Trophoblast cell (in vitro differentiated cells and primary cell): ENCODE measurements at regions not wholly inside any gene's neighbourhood (a gene's known extent, or its start where the extent isn't known, plus 50 kb on each side); places are given as distances from the start of the nearest gene placed in this dataset.

Experiments used
- DNase-seq, 2 donors: peaks; one replicate each; pipeline ENCODE4 v3.0.0-alpha.2; 2016
- H2AFZ ChIP-seq: 2 replicates; pipeline ENCODE4 v1.6.1; 2013; ENCODE audit warnings: low read length, moderate library complexity, mild to moderate bottlenecking; ENCODE audit not compliant: insufficient read depth, poor library complexity
- H2AK5ac ChIP-seq: 2 replicates; pipeline ENCODE4 v1.6.1; 2013; ENCODE audit warnings: mild to moderate bottlenecking, low read length
- H2BK120ac ChIP-seq: 2 replicates; pipeline ENCODE4 v1.6.1; 2013; ENCODE audit warnings: low read length, mild to moderate bottlenecking, moderate library complexity; ENCODE audit not compliant: insufficient read depth, poor library complexity
- H2BK12ac ChIP-seq: 2 replicates; pipeline ENCODE4 v1.6.1; 2013; ENCODE audit warnings: mild to moderate bottlenecking, low read length, moderate library complexity
- H2BK5ac ChIP-seq: 2 replicates; pipeline ENCODE4 v1.6.1; 2013; ENCODE audit warnings: low read length, low read depth, moderate library complexity, mild to moderate bottlenecking; ENCODE audit not compliant: poor library complexity
- H3K14ac ChIP-seq: 2 replicates; pipeline ENCODE4 v1.6.1; 2013; ENCODE audit warnings: mild to moderate bottlenecking, low read length
- H3K18ac ChIP-seq: 2 replicates; pipeline ENCODE4 v1.6.1; 2013; ENCODE audit warnings: mild to moderate bottlenecking, low read length
- H3K23ac ChIP-seq: 2 replicates; pipeline ENCODE4 v1.6.1; 2013; ENCODE audit warnings: low read length
- H3K27ac ChIP-seq: 2 replicates; pipeline ENCODE4 v1.5.1; 2013; ENCODE audit warnings: low read depth, mild to moderate bottlenecking, inconsistent platforms, low read length, moderate library complexity
- H3K27me3 ChIP-seq: 2 replicates; pipeline ENCODE4 v1.6.1; 2013; ENCODE audit warnings: inconsistent platforms, mild to moderate bottlenecking, low read length, moderate library complexity; ENCODE audit not compliant: insufficient read depth
- H3K36me3 ChIP-seq, 2 experiments: 1 replicate in 1 of 2; 2 replicates in 1 of 2; pipeline ENCODE4 v1.6.1; 2013; ENCODE audit warnings: low read length in 2 of 2, mild to moderate bottlenecking in 2 of 2, moderate library complexity in 1 of 2; ENCODE audit not compliant: insufficient read depth in 2 of 2, control insufficient read depth in 1 of 2
- H3K4ac ChIP-seq: 2 replicates; pipeline ENCODE4 v1.6.1; 2013; ENCODE audit warnings: low read depth, mild to moderate bottlenecking, low read length, moderate library complexity
- H3K4me1 ChIP-seq, 2 experiments: 1 replicate in 1 of 2; 2 replicates in 1 of 2; pipeline ENCODE4 v1.6.1; 2013; ENCODE audit warnings: low read length in 2 of 2, mild to moderate bottlenecking in 2 of 2, moderate library complexity in 1 of 2; ENCODE audit not compliant: insufficient read depth in 2 of 2, control insufficient read depth in 1 of 2
- H3K4me2 ChIP-seq: 2 replicates; pipeline ENCODE4 v1.6.1; 2013; ENCODE audit warnings: inconsistent platforms, mild to moderate bottlenecking, low read length, moderate library complexity
- H3K4me3 ChIP-seq: 2 replicates; pipeline ENCODE4 v1.5.1; 2013; ENCODE audit warnings: mild to moderate bottlenecking, low read depth, low read length, inconsistent platforms
- H3K79me1 ChIP-seq: one replicate; pipeline ENCODE4 v1.6.1; 2013; ENCODE audit warnings: low read length
- H3K79me2 ChIP-seq: 2 replicates; pipeline ENCODE4 v1.6.1; 2013; ENCODE audit warnings: low read length, mild to moderate bottlenecking; ENCODE audit not compliant: control insufficient read depth, insufficient read depth, poor library complexity
- H3K9ac ChIP-seq: 2 replicates; pipeline ENCODE4 v1.6.1; 2013; ENCODE audit warnings: mild to moderate bottlenecking, low read length
- H3K9me3 ChIP-seq: 2 replicates; pipeline ENCODE4 v1.6.1; 2013; ENCODE audit warnings: low read depth, mild to moderate bottlenecking, control low read depth, inconsistent platforms, low read length; ENCODE audit not compliant: insufficient read depth
- H4K12ac ChIP-seq: 2 replicates; pipeline ENCODE4 v1.6.1; 2013; ENCODE audit warnings: low read depth, mild to moderate bottlenecking, low read length, moderate library complexity
- H4K8ac ChIP-seq: 2 replicates; pipeline ENCODE4 v1.6.1; 2013; ENCODE audit warnings: low read depth, mild to moderate bottlenecking, low read length, moderate library complexity
- H4K91ac ChIP-seq: one replicate; pipeline ENCODE4 v1.6.1; 2013; ENCODE audit warnings: low read depth, mild to moderate bottlenecking, low read length, moderate library complexity
- WGBS: extraction: QIAGEN DNeasy Blood & Tissue Kit; methylation state at CpG from one replicate; pipeline ENCODE4 v1.1.7; 2013; ENCODE audit warnings: missing lambda C conversion rate; ENCODE audit not compliant: insufficient read length, insufficient coverage; ENCODE audit errors: extremely low coverage; 5-methylcytosine and 5-hydroxymethylcytosine counted together

DNA sequence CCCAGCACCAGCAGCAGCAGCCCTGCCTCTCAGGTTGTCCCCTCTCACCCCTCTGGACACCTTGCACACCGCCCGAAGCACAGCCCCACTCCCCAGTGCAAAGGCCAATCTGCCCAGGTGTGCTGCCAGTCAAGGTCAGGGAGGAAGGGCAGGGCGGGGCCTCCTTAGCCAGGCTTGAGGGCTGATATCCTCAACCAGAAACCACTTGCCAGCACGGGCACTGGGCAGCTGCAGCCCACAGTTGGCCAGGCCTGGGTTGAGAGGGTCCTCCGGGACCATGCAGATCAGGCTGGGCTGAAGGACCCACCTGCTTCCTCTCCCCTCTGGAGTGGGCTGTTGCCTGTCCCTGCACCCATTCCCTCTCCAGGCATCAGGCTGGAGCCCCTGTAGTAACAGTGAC lies 588.3 kb downstream of the NPHP4 start:
- WGBS = no CpG with 5 or more reads among the region's 5 CpGs
- Histone ChIP-seq H2AFZ (no peak overlapping the region), H3K9me3 (peaks cover 7% of the 10 kb centered on the region), H3K79me1 (no peaks in the 10 kb centered on the region), H3K4me3 (no peak overlapping the region), H4K91ac (no peak overlapping the region), H3K9ac (no peak overlapping the region), H3K23ac (no peak overlapping the region), H3K14ac (no peak overlapping the region), H3K36me3 (no peaks in the 10 kb centered on the region), H2AK5ac (no peak overlapping the region), H2BK120ac (no peak overlapping the region), H2BK12ac (no peak overlapping the region), H4K8ac (no peak overlapping the region), H3K18ac (no peak overlapping the region), H3K79me2 (no peaks in the 10 kb centered on the region), H4K12ac (no peak overlapping the region), H3K27me3 (no peaks in the 10 kb centered on the region), H3K27ac (no peak overlapping the region), H3K4me2 (no peak overlapping the region), H2BK5ac (no peak overlapping the region), H3K4me1 (no peaks in the 10 kb centered on the region), H3K4ac (no peak overlapping the region)
- DNase-seq = no peak

DNA sequence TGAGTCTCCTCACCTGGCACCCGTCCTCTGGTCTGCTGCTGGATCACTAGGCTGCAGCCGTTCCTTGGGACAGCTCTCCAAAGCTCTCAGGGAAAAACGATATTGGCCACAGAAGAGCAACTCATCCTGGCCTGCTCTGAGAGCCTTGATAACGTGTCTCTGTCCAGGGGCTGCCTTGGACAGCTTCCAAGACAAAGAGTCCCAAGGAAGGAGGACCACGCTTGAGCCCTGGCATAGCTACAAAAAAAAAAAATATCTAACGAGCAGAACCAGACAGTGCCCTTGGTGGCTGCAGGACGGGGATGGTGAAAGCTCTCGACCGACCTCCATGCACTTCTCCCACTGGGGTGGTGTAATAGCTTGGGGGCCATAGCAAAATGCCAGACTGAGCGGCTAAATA lies 589.6 kb downstream of the NPHP4 start:
- no peak overlapping the region for H4K12ac ChIP-seq
- no peak overlapping the region for H4K8ac ChIP-seq
- H3K9me3 ChIP-seq = peaks cover 7% of the 10 kb centered on the region
- H3K27ac ChIP-seq = no peak overlapping the region
- no CpG with 5 or more reads among the region's 10 CpGs for WGBS
- no peak overlapping the region for H2AK5ac ChIP-seq
- H4K91ac ChIP-seq = no peak overlapping the region
- no peak for DNase-seq
- no peak overlapping the region for H3K9ac ChIP-seq
- H3K4me1 ChIP-seq = no peaks in the 10 kb centered on the region
- H3K4me3 ChIP-seq = no peak overlapping the region
- H3K79me1 ChIP-seq = no peaks in the 10 kb centered on the region
- no peak overlapping the region for H3K23ac ChIP-seq
- no peak overlapping the region for H3K14ac ChIP-seq
- no peak overlapping the region for H2BK12ac ChIP-seq
- H3K27me3 ChIP-seq = no peaks in the 10 kb centered on the region
- no peak overlapping the region for H2BK120ac ChIP-seq
- H3K36me3 ChIP-seq = no peaks in the 10 kb centered on the region
- no peak overlapping the region for H3K18ac ChIP-seq
- no peaks in the 10 kb centered on the region for H3K79me2 ChIP-seq
- H3K4ac ChIP-seq = no peak overlapping the region
- no peak overlapping the region for H3K4me2 ChIP-seq
- H2AFZ ChIP-seq = no peak overlapping the region
- no peak overlapping the region for H2BK5ac ChIP-seq

DNA sequence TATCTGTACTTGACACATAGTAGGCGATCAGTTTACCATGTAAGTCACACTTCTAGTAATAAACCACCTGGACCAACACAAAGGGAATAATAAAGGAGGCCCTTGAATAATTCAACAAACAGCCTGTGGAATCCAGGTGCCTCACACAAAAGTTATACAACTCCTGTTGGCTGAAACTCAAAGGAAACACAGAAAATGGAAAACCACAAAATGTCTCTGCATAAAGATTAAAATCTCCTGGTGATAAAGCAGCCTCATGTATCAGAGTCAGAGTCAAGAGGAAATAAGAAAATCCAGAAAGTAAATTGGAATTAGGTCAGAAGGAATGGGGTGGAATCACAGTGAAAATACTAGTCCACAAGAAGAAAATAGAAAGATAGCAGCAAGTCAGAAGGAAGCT lies 592.5 kb downstream of the NPHP4 start:
- no peak for DNase-seq
- H3K27ac ChIP-seq = no peak overlapping the region
- no peak overlapping the region for H3K4ac ChIP-seq
- H3K9ac ChIP-seq = no peak overlapping the region
- H3K36me3 ChIP-seq = no peaks in the 10 kb centered on the region
- no peaks in the 10 kb centered on the region for H3K27me3 ChIP-seq
- no peak overlapping the region for H4K91ac ChIP-seq
- H3K23ac ChIP-seq = no peak overlapping the region
- no peak overlapping the region for H3K4me3 ChIP-seq
- no peak overlapping the region for H2AFZ ChIP-seq
- no peak overlapping the region for H2BK12ac ChIP-seq
- H3K9me3 ChIP-seq = peaks cover 7% of the 10 kb centered on the region
- H2BK5ac ChIP-seq = no peak overlapping the region
- no peak overlapping the region for H3K18ac ChIP-seq
- no peak overlapping the region for H4K12ac ChIP-seq
- no peak overlapping the region for H2BK120ac ChIP-seq
- no peak overlapping the region for H4K8ac ChIP-seq
- H3K79me2 ChIP-seq = no peaks in the 10 kb centered on the region
- no peaks in the 10 kb centered on the region for H3K4me1 ChIP-seq
- WGBS = no CpG with 5 or more reads among the region's 1 CpG
- H3K4me2 ChIP-seq = no peak overlapping the region
- H2AK5ac ChIP-seq = no peak overlapping the region
- H3K79me1 ChIP-seq = no peaks in the 10 kb centered on the region
- no peak overlapping the region for H3K14ac ChIP-seq

DNA sequence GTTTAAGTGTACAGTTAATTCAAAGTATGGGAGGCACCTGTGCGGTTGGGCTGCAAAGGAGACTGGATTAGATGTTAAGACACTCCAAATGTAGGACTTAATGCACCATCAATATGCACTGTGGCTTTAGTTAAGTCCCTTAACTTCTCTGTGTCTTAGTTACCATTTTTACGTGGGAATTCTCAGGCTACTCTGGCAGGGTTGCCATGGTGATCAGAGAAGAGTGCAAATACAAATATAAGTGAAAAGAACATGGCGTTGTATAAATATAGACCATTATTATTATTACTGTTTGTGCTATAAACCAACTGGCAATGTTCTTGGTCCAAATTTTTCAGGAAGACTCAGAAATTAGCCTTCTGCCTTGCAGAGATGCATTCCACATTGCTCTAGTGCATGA lies 595.6 kb downstream of the NPHP4 start:
- Histone ChIP-seq H2BK120ac (no peak overlapping the region), H3K79me2 (no peaks in the 10 kb centered on the region), H3K14ac (no peak overlapping the region), H2BK5ac (no peak overlapping the region), H3K4me2 (no peak overlapping the region), H3K4me3 (no peak overlapping the region), H3K4ac (no peak overlapping the region), H3K27me3 (no peaks in the 10 kb centered on the region), H2AK5ac (no peak overlapping the region), H3K9ac (no peak overlapping the region), H3K27ac (no peak overlapping the region), H3K9me3 (no peaks in the 10 kb centered on the region), H4K91ac (no peak overlapping the region), H3K23ac (no peak overlapping the region), H3K79me1 (no peaks in the 10 kb centered on the region), H4K12ac (no peak overlapping the region), H3K36me3 (no peaks in the 10 kb centered on the region), H2AFZ (no peak overlapping the region), H3K18ac (no peak overlapping the region), H2BK12ac (no peak overlapping the region), H3K4me1 (peaks cover 8 to 14% of the 10 kb centered on the region in 2 experiments), H4K8ac (no peak overlapping the region)
- WGBS = no CpG with 5 or more reads among the region's 3 CpGs
- DNase-seq = no peak
